GM10266 (cell line): ENCODE measurements at regions not wholly inside any gene's neighbourhood (a gene's known extent, or its start where the extent isn't known, plus 50 kb on each side); places are given as distances from the start of the nearest gene placed in this dataset.

Experiments
- DNase-seq: peaks from one replicate; pipeline ENCODE4 v3.0.0; 2012; ENCODE audit errors: extremely low spot score
- CTCF ChIP-seq: IDR thresholded peaks from 2 replicates; pipeline ENCODE4 v1.5.1; 2012; ENCODE audit warnings: mild to moderate bottlenecking, low read depth; ENCODE audit not compliant: control insufficient read depth, insufficient read depth; ENCODE audit errors: missing control alignments

DNA sequence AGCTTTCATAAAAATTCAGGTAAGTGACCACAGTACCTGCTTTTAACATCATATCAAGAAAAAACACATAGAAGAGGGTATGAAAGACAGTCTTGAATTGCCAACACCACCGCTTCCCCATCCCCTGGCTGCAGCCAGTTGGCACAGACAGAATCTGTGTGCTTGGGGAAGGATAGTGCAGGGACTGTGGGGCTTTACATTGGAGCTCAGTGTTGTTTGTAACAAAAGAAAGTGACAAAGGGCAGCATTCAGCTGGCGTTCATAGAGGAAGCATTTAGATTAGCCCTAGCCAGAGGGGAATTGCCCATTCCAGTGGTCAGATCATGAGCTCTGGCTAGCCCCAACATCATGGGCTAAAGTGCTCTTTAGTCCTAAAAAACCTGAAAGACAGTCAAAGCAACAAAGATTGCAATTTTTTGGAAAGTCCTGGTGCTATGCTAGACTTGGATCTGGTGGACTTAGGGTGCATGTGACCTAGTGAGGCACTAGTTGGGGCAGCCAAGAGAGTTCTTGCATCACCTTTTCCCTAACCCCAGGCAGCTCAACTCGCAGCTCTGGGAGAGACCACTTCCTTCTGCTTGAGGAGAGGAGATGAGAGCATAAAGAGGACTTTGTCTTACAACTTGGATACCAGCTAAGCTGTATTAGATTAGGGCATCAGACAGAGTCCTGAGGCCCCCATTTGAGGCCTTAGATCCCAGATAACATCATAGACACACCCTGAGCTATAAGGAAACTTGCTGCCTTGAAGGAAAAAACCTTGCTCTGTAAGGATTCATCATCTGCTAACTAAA is 1602.4 kb upstream of the ADGRL3 start:
- no peak for TF ChIP-seq CTCF
- DNase-seq, result no peak

DNA sequence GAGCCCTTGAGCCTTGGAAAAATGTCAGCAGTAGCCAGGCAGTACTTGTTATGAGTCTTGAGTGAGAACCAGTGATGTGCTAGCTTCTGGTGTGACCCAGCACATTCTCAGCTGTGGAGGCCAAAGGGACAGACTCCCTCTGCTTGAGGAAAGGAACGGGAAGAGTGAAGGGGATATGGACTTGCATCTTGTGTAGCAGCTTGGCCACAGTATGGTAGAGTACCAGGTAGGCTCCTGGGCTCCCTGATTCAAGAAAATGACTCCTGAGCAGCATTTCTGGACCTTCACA is 1601.9 kb upstream of the ADGRL3 start:
- no peak for TF ChIP-seq CTCF

DNA sequence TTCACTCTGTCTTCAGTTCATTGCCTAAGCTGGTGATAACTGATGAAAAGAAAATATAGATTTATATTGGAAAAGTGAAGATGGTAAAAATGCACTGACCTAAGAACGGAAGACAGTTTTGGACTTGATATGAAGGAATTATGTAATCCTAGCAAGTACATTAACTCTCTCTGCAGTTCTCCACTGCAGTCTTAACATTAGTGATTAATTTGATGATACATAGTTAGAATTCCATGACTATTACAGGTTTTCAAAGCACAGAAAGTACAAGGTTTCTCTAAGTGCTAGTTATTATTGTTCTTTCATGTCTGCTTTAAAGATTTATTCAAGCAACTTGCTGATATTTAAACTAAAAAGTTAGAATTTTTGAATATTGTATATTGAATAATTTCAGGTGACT is 1591.7 kb upstream of the ADGRL3 start:
- DNase-seq, result no peak
- no peak for TF ChIP-seq CTCF

More for the DNA sequence above, 1601.9 kb upstream of the ADGRL3 start:
- no peak for DNase-seq

DNA sequence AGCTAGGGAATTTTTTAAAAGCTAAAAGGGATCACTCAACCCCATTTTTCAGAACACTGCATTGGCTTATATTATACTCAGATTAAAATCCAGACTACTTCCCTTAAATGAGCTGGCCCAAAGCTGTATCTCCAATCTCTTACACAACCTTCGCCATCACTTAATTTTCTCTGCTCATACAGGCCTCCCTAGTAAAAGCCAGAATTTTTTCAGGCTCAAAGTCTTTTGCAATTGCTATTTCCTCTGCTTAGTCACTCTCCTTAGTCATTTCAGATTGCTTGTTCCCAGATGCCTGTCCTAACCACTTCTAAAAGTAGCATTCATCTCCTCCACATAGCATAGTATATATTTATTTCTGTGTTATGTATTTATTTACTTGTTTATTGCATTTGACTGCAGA is 1587.9 kb upstream of the ADGRL3 start:
- DNase-seq, result no peak
- TF ChIP-seq CTCF, result no peak

DNA sequence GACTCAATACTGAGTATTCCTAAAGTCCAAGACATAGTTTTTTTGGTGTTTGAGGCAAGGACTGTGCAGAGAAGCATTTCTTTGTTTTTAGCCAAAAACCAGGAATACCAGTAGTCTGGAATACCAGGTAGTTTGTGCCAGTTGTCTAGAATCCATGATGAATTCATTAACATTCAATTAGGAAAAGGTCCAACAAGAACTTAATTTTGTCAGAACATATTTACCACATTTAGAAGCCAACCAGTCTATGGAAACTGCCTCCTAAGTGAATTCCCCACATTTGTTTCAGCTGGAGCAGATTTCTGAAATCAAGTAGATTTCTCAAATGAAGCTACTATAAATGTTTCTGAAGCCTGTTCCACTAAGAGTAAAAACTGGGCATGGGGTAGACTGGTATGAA is 1584.8 kb upstream of the ADGRL3 start:
- no peak for TF ChIP-seq CTCF
- no peak for DNase-seq

DNA sequence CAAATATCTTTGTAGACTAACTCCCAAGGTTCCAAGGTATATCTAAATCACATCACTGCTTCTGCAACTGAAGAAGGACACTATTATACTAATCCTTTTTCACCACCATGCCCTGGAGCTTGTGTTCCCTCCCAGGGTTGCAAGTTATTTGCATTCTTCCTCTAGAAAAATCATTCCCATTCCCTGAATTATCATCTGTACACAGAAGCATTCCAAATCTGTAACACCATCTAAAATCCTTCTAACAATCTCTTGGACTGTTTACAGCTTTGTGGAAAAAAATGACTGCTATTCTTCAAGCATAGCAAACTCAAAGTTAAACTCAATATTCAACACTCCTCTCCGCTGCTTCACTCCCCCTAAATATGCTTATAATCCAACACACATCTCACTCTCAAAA is 1570.8 kb upstream of the ADGRL3 start:
- no peak for TF ChIP-seq CTCF
- no peak for DNase-seq

GRCh38 chr4:59630235-59630634 is 1569.9 kb upstream of the ADGRL3 start:
- no peak for TF ChIP-seq CTCF
- no peak for DNase-seq
